Liver (tissue), 1 donor: ENCODE measurements at regions not wholly inside any gene's neighbourhood (a gene's known extent, or its start where the extent isn't known, plus 50 kb on each side); places are given as distances from the start of the nearest gene placed in this dataset. TPM values are rescaled to one million over a fixed set of nuclear protein-coding genes. Genes with fewer than 3 reads are reported as not detected.

Source experiments
- small RNA-seq: library from RNA; depleted of rRNA; stranded (forward); fragments of <200 nt; gene quantifications from one replicate; pipeline ENCODE3, GENCODE V24; 2014

Small RNA genes lying in the stretch of these regions (small RNA-seq; reads per million reads assigned to genes)
- gene RF00100, result 2,663 reads per million, percentile 100 among the genes with 10 or more reads in this experiment
- gene RNU1-59P, result not detected
